ENCODE measurements at regions not wholly inside any gene's neighbourhood (a gene's known extent, or its start where the extent isn't known, plus 50 kb on each side); places are given as distances from the start of the nearest gene placed in this dataset.

DNA sequence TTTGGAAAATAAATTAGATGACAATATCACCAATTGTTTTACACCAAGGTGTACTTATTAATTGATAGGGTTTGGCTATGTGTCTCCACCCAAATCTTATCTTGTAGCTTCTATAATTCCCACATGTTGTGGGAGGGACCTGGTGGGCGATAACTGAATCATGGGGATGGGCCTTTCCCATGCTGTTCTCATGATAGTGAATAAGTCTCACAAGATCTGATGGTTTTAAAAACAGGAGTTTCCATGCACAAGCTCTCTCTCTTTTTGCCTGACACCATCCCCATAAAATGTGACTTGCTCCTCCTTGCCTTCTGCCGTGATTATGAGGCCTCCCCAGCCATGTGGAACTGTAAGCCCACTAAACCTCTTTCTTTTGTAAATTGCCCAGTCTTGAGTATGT, 131.0 kb upstream of the LMO4 start:
- Mint-ChIP-seq H3K27ac (ENCODE audit: unreplicated experiment) (no peak overlapping the region), H3K4me1 (ENCODE audit: low read depth, unreplicated experiment) (peaks cover 6% of the 10 kb centered on the region), H3K4me3 (ENCODE audit: unreplicated experiment) (no peak overlapping the region), H3K36me3 (ENCODE audit: insufficient read depth, unreplicated experiment) (no peaks in the 10 kb centered on the region), H3K9me3 (ENCODE audit: unreplicated experiment) (no peaks in the 10 kb centered on the region), H3K27me3 (ENCODE audit: insufficient read depth, unreplicated experiment) (peaks cover 7% of the 10 kb centered on the region)
- Histone ChIP-seq H3K4me3 (ENCODE audit: low read depth, low read length) (no peak overlapping the region), H3K4me1 (no peaks in the 10 kb centered on the region), H3K27me3 (replicated peaks; ENCODE audit: control insufficient read depth, insufficient read depth, low read length) (no peaks in the 10 kb centered on the region), H3K9me3 (no peaks in the 10 kb centered on the region), H3K36me3 (ENCODE audit: control insufficient read depth, insufficient read depth, low read length) (no peaks in the 10 kb centered on the region)
- ChIA-PET POLR2A (no interaction called here), CTCF (no interaction called here)
- DNase-seq = no peak
- intact Hi-C loops (cut with micrococcal nuclease; ENCODE audit: unreplicated experiment) = no loop called here
- TF ChIP-seq, protein P1, sequence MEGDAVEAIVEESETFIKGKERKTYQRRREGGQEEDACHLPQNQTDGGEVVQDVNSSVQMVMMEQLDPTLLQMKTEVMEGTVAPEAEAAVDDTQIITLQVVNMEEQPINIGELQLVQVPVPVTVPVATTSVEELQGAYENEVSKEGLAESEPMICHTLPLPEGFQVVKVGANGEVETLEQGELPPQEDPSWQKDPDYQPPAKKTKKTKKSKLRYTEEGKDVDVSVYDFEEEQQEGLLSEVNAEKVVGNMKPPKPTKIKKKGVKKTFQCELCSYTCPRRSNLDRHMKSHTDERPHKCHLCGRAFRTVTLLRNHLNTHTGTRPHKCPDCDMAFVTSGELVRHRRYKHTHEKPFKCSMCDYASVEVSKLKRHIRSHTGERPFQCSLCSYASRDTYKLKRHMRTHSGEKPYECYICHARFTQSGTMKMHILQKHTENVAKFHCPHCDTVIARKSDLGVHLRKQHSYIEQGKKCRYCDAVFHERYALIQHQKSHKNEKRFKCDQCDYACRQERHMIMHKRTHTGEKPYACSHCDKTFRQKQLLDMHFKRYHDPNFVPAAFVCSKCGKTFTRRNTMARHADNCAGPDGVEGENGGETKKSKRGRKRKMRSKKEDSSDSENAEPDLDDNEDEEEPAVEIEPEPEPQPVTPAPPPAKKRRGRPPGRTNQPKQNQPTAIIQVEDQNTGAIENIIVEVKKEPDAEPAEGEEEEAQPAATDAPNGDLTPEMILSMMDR (IDR thresholded peaks at IDR 0.05; ENCODE audit: insufficient read depth in 1 of 2, low read depth in 1 of 2, low read length in 1 of 2, severe bottlenecking in 1 of 2, unreplicated experiment in 1 of 2) = no peak
- no TSS peak for BruUV-seq (replicated peaks)

DNA sequence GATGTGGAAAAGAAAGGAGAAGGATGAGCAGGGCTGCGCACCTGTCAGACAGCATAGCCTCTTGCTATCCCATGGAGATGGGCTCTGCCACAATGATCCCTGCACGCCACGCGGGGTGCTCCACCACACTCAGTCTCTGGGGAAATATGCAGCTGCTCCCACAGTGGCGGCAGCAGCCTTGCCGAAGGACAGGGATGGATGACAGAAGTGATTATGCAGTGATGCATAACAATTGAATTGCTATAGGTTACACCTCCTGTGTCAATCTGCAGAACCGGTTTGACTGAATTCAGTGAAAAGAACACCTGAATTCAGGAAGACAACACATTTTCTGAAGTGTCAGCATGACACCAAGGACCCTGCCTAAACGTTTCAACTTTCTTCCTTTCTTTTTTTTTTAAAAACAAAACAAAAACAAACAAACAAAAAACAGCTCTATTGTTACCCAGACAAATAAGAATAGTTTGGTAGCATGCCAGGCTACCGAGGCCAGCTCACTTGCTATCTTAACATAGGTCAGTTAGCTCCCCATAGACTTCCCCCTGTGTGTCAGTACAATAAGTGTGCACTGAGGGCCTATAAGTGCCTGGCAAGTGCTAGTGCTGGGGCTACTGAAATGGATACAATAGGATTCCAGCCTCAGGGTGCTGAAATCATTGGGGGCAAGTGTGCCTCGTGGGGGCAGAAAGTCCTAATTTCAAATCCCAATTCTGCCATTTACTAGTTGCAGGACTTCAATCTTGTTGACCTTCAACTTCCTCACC, 127.6 kb upstream of the LMO4 start:
- Histone ChIP-seq H3K4me1 (no peaks in the 10 kb centered on the region), H3K27me3 (replicated peaks; ENCODE audit: control insufficient read depth, insufficient read depth, low read length) (no peaks in the 10 kb centered on the region), H3K36me3 (ENCODE audit: control insufficient read depth, insufficient read depth, low read length) (no peaks in the 10 kb centered on the region), H3K9me3 (no peaks in the 10 kb centered on the region), H3K4me3 (ENCODE audit: low read depth, low read length) (no peak overlapping the region)
- no TSS peak for BruUV-seq (replicated peaks)
- DNase-seq = peak in 1 of 2 experiments; percentile 10
- CTCF ChIA-PET = no interaction called here
- Mint-ChIP-seq H3K27ac (ENCODE audit: unreplicated experiment) (no peak overlapping the region), H3K4me1 (ENCODE audit: low read depth, unreplicated experiment) (peaks cover 6% of the 10 kb centered on the region), H3K4me3 (ENCODE audit: unreplicated experiment) (no peak overlapping the region), H3K36me3 (ENCODE audit: insufficient read depth, unreplicated experiment) (no peaks in the 10 kb centered on the region), H3K27me3 (ENCODE audit: insufficient read depth, unreplicated experiment) (peaks cover 15% of the 10 kb centered on the region), H3K9me3 (ENCODE audit: unreplicated experiment) (no peaks in the 10 kb centered on the region)
- POLR2A ChIA-PET = no interaction called here
- intact Hi-C loops (cut with micrococcal nuclease; ENCODE audit: unreplicated experiment) = loop anchor here (2.0 kb wide), 1 partner anchor 62 kb away; no protein-coding TSS in a partner anchor
- TF ChIP-seq, protein P1 (IDR thresholded peaks at IDR 0.05; ENCODE audit: insufficient read depth in 1 of 2, low read depth in 1 of 2, low read length in 1 of 2, severe bottlenecking in 1 of 2, unreplicated experiment in 1 of 2) = no peak

DNA sequence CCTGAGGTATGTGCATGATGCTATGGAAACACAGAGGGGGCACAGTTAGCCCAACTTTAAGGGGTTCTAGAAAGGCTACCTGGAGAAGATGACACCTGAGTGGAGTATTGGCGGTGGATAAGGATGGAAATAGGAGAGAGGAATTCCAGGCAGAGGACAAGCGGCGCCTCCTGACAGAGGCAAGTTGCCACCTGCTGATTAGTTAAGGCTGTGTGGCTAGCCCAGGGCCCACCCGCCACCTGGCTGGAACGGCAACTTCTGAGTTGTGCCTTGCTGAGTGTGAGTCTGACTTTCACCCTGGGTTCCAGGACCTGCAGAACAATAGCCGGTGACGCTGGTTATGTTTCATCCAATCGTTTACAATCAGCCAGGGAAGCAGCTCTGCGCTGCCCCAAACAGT, 126.9 kb upstream of the LMO4 start:
- H3K27me3 Mint-ChIP-seq (ENCODE audit: insufficient read depth, unreplicated experiment) = peaks cover 15% of the 10 kb centered on the region
- CTCF ChIA-PET = no interaction called here
- TF ChIP-seq, protein P1 (IDR thresholded peaks at IDR 0.05; ENCODE audit: insufficient read depth in 1 of 2, low read depth in 1 of 2, low read length in 1 of 2, severe bottlenecking in 1 of 2, unreplicated experiment in 1 of 2) = no peak
- no peaks in the 10 kb centered on the region for H3K36me3 Mint-ChIP-seq (ENCODE audit: insufficient read depth, unreplicated experiment)
- Histone ChIP-seq H3K36me3 (ENCODE audit: control insufficient read depth, insufficient read depth, low read length) (no peaks in the 10 kb centered on the region), H3K27me3 (replicated peaks; ENCODE audit: control insufficient read depth, insufficient read depth, low read length) (no peaks in the 10 kb centered on the region), H3K4me3 (ENCODE audit: low read depth, low read length) (no peak overlapping the region), H3K4me1 (no peaks in the 10 kb centered on the region), H3K9me3 (no peaks in the 10 kb centered on the region)
- no TSS peak for BruUV-seq (replicated peaks)
- no peaks in the 10 kb centered on the region for H3K9me3 Mint-ChIP-seq (ENCODE audit: unreplicated experiment)
- intact Hi-C loops (cut with micrococcal nuclease; ENCODE audit: unreplicated experiment) = loop anchor here (2.0 kb wide), 1 partner anchor 63 kb away; no protein-coding TSS in a partner anchor
- DNase-seq = no peak
- no peak overlapping the region for H3K27ac Mint-ChIP-seq (ENCODE audit: unreplicated experiment)
- H3K4me1 Mint-ChIP-seq (ENCODE audit: low read depth, unreplicated experiment) = peaks cover 6% of the 10 kb centered on the region
- POLR2A ChIA-PET = no interaction called here
- no peak overlapping the region for H3K4me3 Mint-ChIP-seq (ENCODE audit: unreplicated experiment)

All from Caco-2 (cell line).